ENCODE measurements at regions not wholly inside any gene's neighbourhood (a gene's known extent, or its start where the extent isn't known, plus 50 kb on each side); places are given as distances from the start of the nearest gene placed in this dataset.

GRCh38 chr3:147740928-147741327 lies 331.8 kb downstream of the ZIC1 start:
- no peak for TF ChIP-seq POLR2AphosphoS5 (IDR thresholded peaks at IDR 0.05; ENCODE audit: low read depth)
- no peak overlapping the region for H3K4me3 ChIP-seq (replicated peaks; ENCODE audit: insufficient read depth, low read length)
- no peak for DNase-seq (ENCODE audit: low read depth in 1 of 2, low spot score in 1 of 2)
- H3K27ac ChIP-seq (replicated peaks) = no peak overlapping the region
- H3K27me3 ChIP-seq (ENCODE audit: insufficient read depth, poor library complexity, severe bottlenecking) = no peaks in the 10 kb centered on the region

- Histone ChIP-seq H3K27ac (replicated peaks) (no peak overlapping the region), H3K4me3 (replicated peaks; ENCODE audit: insufficient read depth, low read length) (no peak overlapping the region), H3K27me3 (ENCODE audit: insufficient read depth, poor library complexity, severe bottlenecking) (no peaks in the 10 kb centered on the region)
- no peak for TF ChIP-seq REST (IDR thresholded peaks at IDR 0.05; ENCODE audit: insufficient replicate concordance, low read depth)
- TF ChIP-seq POLR2AphosphoS5 (IDR thresholded peaks at IDR 0.05; ENCODE audit: low read depth) = no peak
- no peak for TF ChIP-seq GABPA (IDR thresholded peaks at IDR 0.05; ENCODE audit: low read depth)
- no peak for TF ChIP-seq SPI1 (IDR thresholded peaks at IDR 0.05; ENCODE audit: borderline replicate concordance, low read depth)
- no peak for TF ChIP-seq CTCF (IDR thresholded peaks at IDR 0.05; ENCODE audit: insufficient read depth, low read length)
- DNase-seq (ENCODE audit: low read depth in 1 of 2, low spot score in 1 of 2) = no peak
Observed at GRCh38 chr3:147744967-147745366, 335.8 kb downstream of the ZIC1 start.

- Histone ChIP-seq H3K27me3 (ENCODE audit: insufficient read depth, poor library complexity, severe bottlenecking) (no peaks in the 10 kb centered on the region), H3K27ac (replicated peaks) (no peak overlapping the region), H3K4me3 (replicated peaks; ENCODE audit: insufficient read depth, low read length) (no peak overlapping the region)
- TF ChIP-seq REST (IDR thresholded peaks at IDR 0.05; ENCODE audit: insufficient replicate concordance, low read depth) (no peak), GABPA (IDR thresholded peaks at IDR 0.05; ENCODE audit: low read depth) (no peak), POLR2AphosphoS5 (IDR thresholded peaks at IDR 0.05; ENCODE audit: low read depth) (no peak), CTCF (IDR thresholded peaks at IDR 0.05; ENCODE audit: insufficient read depth, low read length) (no peak), SPI1 (IDR thresholded peaks at IDR 0.05; ENCODE audit: borderline replicate concordance, low read depth) (no peak)
- DNase-seq (ENCODE audit: low read depth in 1 of 2, low spot score in 1 of 2) = no peak
Observed at GRCh38 chr3:147755310-147755709, 346.1 kb downstream of the ZIC1 start.

GRCh38 chr3:147756476-147756875 lies 347.3 kb downstream of the ZIC1 start:
- DNase-seq (ENCODE audit: low read depth in 1 of 2, low spot score in 1 of 2) = no peak
- TF ChIP-seq POLR2AphosphoS5 (IDR thresholded peaks at IDR 0.05; ENCODE audit: low read depth) = no peak
- no peak for TF ChIP-seq SPI1 (IDR thresholded peaks at IDR 0.05; ENCODE audit: borderline replicate concordance, low read depth)
- TF ChIP-seq REST (IDR thresholded peaks at IDR 0.05; ENCODE audit: insufficient replicate concordance, low read depth) = no peak
- no peak for TF ChIP-seq CTCF (IDR thresholded peaks at IDR 0.05; ENCODE audit: insufficient read depth, low read length)
- no peak for TF ChIP-seq GABPA (IDR thresholded peaks at IDR 0.05; ENCODE audit: low read depth)

More at GRCh38 chr3:147756476-147756875, 347.3 kb downstream of the ZIC1 start:
- Histone ChIP-seq H3K27ac (replicated peaks) (no peak overlapping the region), H3K4me3 (replicated peaks; ENCODE audit: insufficient read depth, low read length) (no peak overlapping the region), H3K27me3 (ENCODE audit: insufficient read depth, poor library complexity, severe bottlenecking) (no peaks in the 10 kb centered on the region)

All from HL-60 (cell line).